Fibroblast of lung (primary cell): ENCODE measurements at regions not wholly inside any gene's neighbourhood (a gene's known extent, or its start where the extent isn't known, plus 50 kb on each side); places are given as distances from the start of the nearest gene placed in this dataset.

Source experiments
- DNase-seq, 2 donors: peaks; one replicate each; pipeline versions ENCODE4 v3.0.0 to v3.0.0-alpha.2; 2010; ENCODE audit warnings: low read depth in 2 of 2
- H2AFZ ChIP-seq: 2 replicates; pipeline ENCODE4 v1.5.1; 2012; ENCODE audit warnings: low read length, control low read depth, inconsistent platforms
- H3K27ac ChIP-seq: 2 replicates; pipeline ENCODE4 v1.5.1; 2011; ENCODE audit warnings: low read length, control low read depth; ENCODE audit not compliant: insufficient read depth
- H3K27me3 ChIP-seq: 2 replicates; pipeline ENCODE4 v1.5.1; 2011; ENCODE audit warnings: mild to moderate bottlenecking, low read length; ENCODE audit not compliant: control insufficient read depth, insufficient read depth
- H3K36me3 ChIP-seq: 2 replicates; pipeline ENCODE4 v1.5.1; 2011; ENCODE audit warnings: low read length; ENCODE audit not compliant: control insufficient read depth, insufficient read depth
- H3K4me1 ChIP-seq: 2 replicates; pipeline ENCODE4 v1.5.1; 2011; ENCODE audit warnings: low read length; ENCODE audit not compliant: control insufficient read depth, insufficient read depth; ENCODE audit errors: extremely low read depth
- H3K4me2 ChIP-seq: 2 replicates; pipeline ENCODE4 v1.5.1; 2011; ENCODE audit warnings: low read length, control low read depth; ENCODE audit not compliant: insufficient read depth; ENCODE audit errors: extremely low read depth
- H3K4me3 ChIP-seq, 4 experiments: fragments of 200-600 bp in 1 of 4; sonication (generic) in 1 of 4; replicated peaks in 1 of 4; 2 replicates each; pipeline ENCODE4 v1.5.1; 2011 to 2016; ENCODE audit warnings: low read length in 4 of 4, low read depth in 3 of 4, mild to moderate bottlenecking in 3 of 4, control low read depth in 2 of 4, inconsistent platforms in 1 of 4, mixed read lengths in 1 of 4; ENCODE audit not compliant: insufficient read depth in 1 of 4; ENCODE audit errors: control extremely low read depth in 1 of 4
- H3K79me2 ChIP-seq: 2 replicates; pipeline ENCODE4 v1.5.1; 2012; ENCODE audit warnings: mild to moderate bottlenecking, low read length, inconsistent platforms; ENCODE audit not compliant: control insufficient read depth, insufficient read depth
- H3K9ac ChIP-seq: 2 replicates; pipeline ENCODE4 v1.5.1; 2011; ENCODE audit warnings: mild to moderate bottlenecking, low read length, control low read depth; ENCODE audit not compliant: insufficient read depth
- H3K9me3 ChIP-seq: 2 replicates; pipeline ENCODE4 v1.5.1; 2012; ENCODE audit warnings: low read depth, low read length; ENCODE audit not compliant: control insufficient read depth, insufficient read depth
- H4K20me1 ChIP-seq: 2 replicates; pipeline ENCODE4 v1.5.1; 2011; ENCODE audit warnings: low read length; ENCODE audit not compliant: control insufficient read depth, insufficient read depth; ENCODE audit errors: extremely low read depth
- EZH2 ChIP-seq: IDR thresholded peaks from 2 replicates; pipeline ENCODE4 v1.5.1; 2012; ENCODE audit warnings: low read length, control low read depth, mild to moderate bottlenecking; ENCODE audit errors: missing control alignments
- TF ChIP-seq, protein P1 (sequence below), 2 donors: IDR thresholded peaks in 1 of 2; conservative IDR thresholded peaks in 1 of 2; 1 replicate in 1 of 2; 2 replicates in 1 of 2; pipeline ENCODE4 v1.5.1; 2011 to 2012; ENCODE audit warnings: low read length in 2 of 2, control low read depth in 1 of 2, inconsistent platforms in 1 of 2, low read depth in 1 of 2, mild to moderate bottlenecking in 1 of 2

DNA sequence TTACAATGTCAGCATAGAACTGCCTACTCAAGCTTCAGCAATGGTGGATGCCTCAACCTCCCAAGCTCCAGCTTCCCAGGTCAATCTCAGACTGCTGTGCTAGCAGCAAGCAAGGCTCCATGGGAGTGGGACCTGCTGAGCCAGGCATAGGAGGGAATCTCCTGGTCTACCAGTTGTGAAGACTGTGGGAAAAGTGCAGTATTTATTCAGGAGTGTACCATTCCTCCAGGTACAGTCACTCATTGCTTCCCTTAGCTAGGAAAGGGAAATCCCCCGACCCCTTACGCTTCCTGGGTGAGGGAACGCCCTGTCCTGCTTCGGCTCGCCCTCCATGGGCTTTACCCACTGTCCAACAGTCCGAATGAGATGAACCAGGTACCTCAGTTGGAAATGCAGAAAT, 130.3 kb downstream of the ADCYAP1 start:
- no peak for DNase-seq

GRCh38 chr18:1036926-1037325, 132.3 kb downstream of the ADCYAP1 start:
- Histone ChIP-seq H3K4me2 (no peak overlapping the region), H3K4me3 (no peak overlapping the region), H3K4me1 (no peaks in the 10 kb centered on the region), H4K20me1 (no peaks in the 10 kb centered on the region), H3K27me3 (no peaks in the 10 kb centered on the region), H3K27ac (no peak overlapping the region), H3K79me2 (no peaks in the 10 kb centered on the region), H3K9ac (no peak overlapping the region), H2AFZ (no peak overlapping the region), H3K9me3 (no peaks in the 10 kb centered on the region), H3K36me3 (no peaks in the 10 kb centered on the region)
- DNase-seq: no peak
- TF ChIP-seq EZH2: no peak
- TF ChIP-seq, protein P1, sequence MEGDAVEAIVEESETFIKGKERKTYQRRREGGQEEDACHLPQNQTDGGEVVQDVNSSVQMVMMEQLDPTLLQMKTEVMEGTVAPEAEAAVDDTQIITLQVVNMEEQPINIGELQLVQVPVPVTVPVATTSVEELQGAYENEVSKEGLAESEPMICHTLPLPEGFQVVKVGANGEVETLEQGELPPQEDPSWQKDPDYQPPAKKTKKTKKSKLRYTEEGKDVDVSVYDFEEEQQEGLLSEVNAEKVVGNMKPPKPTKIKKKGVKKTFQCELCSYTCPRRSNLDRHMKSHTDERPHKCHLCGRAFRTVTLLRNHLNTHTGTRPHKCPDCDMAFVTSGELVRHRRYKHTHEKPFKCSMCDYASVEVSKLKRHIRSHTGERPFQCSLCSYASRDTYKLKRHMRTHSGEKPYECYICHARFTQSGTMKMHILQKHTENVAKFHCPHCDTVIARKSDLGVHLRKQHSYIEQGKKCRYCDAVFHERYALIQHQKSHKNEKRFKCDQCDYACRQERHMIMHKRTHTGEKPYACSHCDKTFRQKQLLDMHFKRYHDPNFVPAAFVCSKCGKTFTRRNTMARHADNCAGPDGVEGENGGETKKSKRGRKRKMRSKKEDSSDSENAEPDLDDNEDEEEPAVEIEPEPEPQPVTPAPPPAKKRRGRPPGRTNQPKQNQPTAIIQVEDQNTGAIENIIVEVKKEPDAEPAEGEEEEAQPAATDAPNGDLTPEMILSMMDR (conservative IDR thresholded peaks at IDR 0.05 in 1 of 2, IDR thresholded peaks at IDR 0.05 in 1 of 2; ENCODE audit: low read depth in 1 of 2, low read length in 2 of 2): no peak

More for the DNA sequence above, 130.3 kb downstream of the ADCYAP1 start:
- Histone ChIP-seq H3K36me3 (no peaks in the 10 kb centered on the region), H3K9me3 (no peaks in the 10 kb centered on the region), H3K4me2 (no peak overlapping the region), H3K27me3 (no peaks in the 10 kb centered on the region), H3K4me1 (no peaks in the 10 kb centered on the region), H3K79me2 (no peaks in the 10 kb centered on the region), H2AFZ (no peak overlapping the region), H3K4me3 (no peak overlapping the region), H4K20me1 (no peaks in the 10 kb centered on the region), H3K9ac (no peak overlapping the region), H3K27ac (no peak overlapping the region)
- no peak for TF ChIP-seq EZH2
- TF ChIP-seq, protein P1 (conservative IDR thresholded peaks at IDR 0.05 in 1 of 2, IDR thresholded peaks at IDR 0.05 in 1 of 2; ENCODE audit: low read depth in 1 of 2, low read length in 2 of 2): no peak

- Histone ChIP-seq H3K27me3 (no peaks in the 10 kb centered on the region), H2AFZ (no peak overlapping the region), H3K4me2 (no peak overlapping the region), H3K4me3 (no peak overlapping the region), H4K20me1 (no peaks in the 10 kb centered on the region), H3K9me3 (no peaks in the 10 kb centered on the region), H3K36me3 (no peaks in the 10 kb centered on the region), H3K27ac (no peak overlapping the region), H3K4me1 (no peaks in the 10 kb centered on the region), H3K79me2 (no peaks in the 10 kb centered on the region), H3K9ac (no peak overlapping the region)
- no peak for DNase-seq
- TF ChIP-seq, protein P1 (conservative IDR thresholded peaks at IDR 0.05 in 1 of 2, IDR thresholded peaks at IDR 0.05 in 1 of 2; ENCODE audit: low read depth in 1 of 2, low read length in 2 of 2): no peak
- TF ChIP-seq EZH2: no peak
These were observed 133.1 kb downstream of the ADCYAP1 start for GRCh38 chr18:1037776-1038175.
